DND-41 (cell line): ENCODE measurements at regions not wholly inside any gene's neighbourhood (a gene's known extent, or its start where the extent isn't known, plus 50 kb on each side); places are given as distances from the start of the nearest gene placed in this dataset.

Experiments used
- CTCF ChIP-seq: IDR thresholded peaks from 2 replicates; pipeline ENCODE4 v1.5.1; 2012; ENCODE audit warnings: borderline replicate concordance, low read length, moderate library complexity, mild to moderate bottlenecking; ENCODE audit not compliant: poor library complexity, severe bottlenecking; ENCODE audit errors: extremely low read depth
- EZH2 ChIP-seq: IDR thresholded peaks from 3 replicates; pipeline ENCODE4 v1.6.1; 2012; ENCODE audit warnings: borderline replicate concordance, low read depth, mild to moderate bottlenecking, moderate library complexity, low read length, inconsistent platforms; ENCODE audit not compliant: severe bottlenecking

GRCh38 chr7:106402898-106403297, 118.1 kb upstream of the NAMPT start:
- TF ChIP-seq EZH2 (no peak), CTCF (no peak)
